SK-N-SH treated with all-trans-retinoic acid at 6 μM for 48 hours (cell line): ENCODE measurements at regions not wholly inside any gene's neighbourhood (a gene's known extent, or its start where the extent isn't known, plus 50 kb on each side); places are given as distances from the start of the nearest gene placed in this dataset.

ENCODE experiments used
- BACH2 ChIP-seq: fragments of 250-450 bp; sonication (Bioruptor Pico); IDR thresholded peaks from 2 replicates; pipeline ENCODE4 v1.9.0; 2021; ENCODE audit warnings: mild to moderate bottlenecking, borderline replicate concordance
- ESRRG ChIP-seq: fragments of 250-450 bp; sonication (Bioruptor Pico); IDR thresholded peaks from 2 replicates; pipeline ENCODE4 v1.6.1; 2021; ENCODE audit warnings: mild to moderate bottlenecking
- OSR1 ChIP-seq: fragments of 250-450 bp; sonication (Bioruptor Pico); IDR thresholded peaks from 2 replicates; pipeline ENCODE4 v1.8.0; 2022; ENCODE audit warnings: moderate library complexity, mild to moderate bottlenecking, inconsistent platforms
- PPARA ChIP-seq: fragments of 250-450 bp; sonication (Bioruptor Pico); IDR thresholded peaks from 2 replicates; pipeline ENCODE4 v1.5.0; 2020; ENCODE audit warnings: mild to moderate bottlenecking, borderline replicate concordance
- TF ChIP-seq, protein P1 (sequence below): fragments of 250-450 bp; sonication (Bioruptor Pico); IDR thresholded peaks from 2 replicates; pipeline ENCODE4 v1.5.1; 2021; ENCODE audit warnings: mild to moderate bottlenecking, moderate library complexity

DNA sequence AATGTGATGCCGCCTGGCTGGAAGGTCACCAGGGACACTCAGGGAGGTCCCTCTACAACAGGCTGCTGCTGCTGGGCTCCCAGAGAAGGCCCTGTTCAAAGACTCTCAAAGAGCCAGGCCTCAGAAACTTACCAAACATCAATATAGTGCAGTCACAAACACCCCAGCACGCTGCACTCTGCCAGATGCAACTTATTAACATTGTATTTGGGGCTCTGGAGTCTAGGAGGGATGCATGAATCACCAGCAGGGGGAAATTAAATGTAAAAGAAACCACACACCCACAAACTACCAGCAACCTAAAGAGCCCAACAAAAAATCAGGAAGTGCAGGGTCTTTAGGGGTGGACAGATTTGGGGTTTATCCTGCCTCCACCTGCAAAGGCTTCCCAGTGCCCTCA is 74.6 kb upstream of the SPATA12 start:
- TF ChIP-seq, protein P1, sequence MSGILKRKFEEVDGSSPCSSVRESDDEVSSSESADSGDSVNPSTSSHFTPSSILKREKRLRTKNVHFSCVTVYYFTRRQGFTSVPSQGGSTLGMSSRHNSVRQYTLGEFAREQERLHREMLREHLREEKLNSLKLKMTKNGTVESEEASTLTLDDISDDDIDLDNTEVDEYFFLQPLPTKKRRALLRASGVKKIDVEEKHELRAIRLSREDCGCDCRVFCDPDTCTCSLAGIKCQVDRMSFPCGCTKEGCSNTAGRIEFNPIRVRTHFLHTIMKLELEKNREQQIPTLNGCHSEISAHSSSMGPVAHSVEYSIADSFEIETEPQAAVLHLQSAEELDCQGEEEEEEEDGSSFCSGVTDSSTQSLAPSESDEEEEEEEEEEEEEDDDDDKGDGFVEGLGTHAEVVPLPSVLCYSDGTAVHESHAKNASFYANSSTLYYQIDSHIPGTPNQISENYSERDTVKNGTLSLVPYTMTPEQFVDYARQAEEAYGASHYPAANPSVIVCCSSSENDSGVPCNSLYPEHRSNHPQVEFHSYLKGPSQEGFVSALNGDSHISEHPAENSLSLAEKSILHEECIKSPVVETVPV (CRISPR knock-in tag) = no peak
- no peak for TF ChIP-seq BACH2 (CRISPR knock-in tag)
- TF ChIP-seq PPARA (CRISPR knock-in tag) = no peak
- no peak for TF ChIP-seq ESRRG (CRISPR knock-in tag)
- TF ChIP-seq OSR1 (CRISPR knock-in tag) = no peak
